ENCODE measurements at regions not wholly inside any gene's neighbourhood (a gene's known extent, or its start where the extent isn't known, plus 50 kb on each side); places are given as distances from the start of the nearest gene placed in this dataset.

DNA sequence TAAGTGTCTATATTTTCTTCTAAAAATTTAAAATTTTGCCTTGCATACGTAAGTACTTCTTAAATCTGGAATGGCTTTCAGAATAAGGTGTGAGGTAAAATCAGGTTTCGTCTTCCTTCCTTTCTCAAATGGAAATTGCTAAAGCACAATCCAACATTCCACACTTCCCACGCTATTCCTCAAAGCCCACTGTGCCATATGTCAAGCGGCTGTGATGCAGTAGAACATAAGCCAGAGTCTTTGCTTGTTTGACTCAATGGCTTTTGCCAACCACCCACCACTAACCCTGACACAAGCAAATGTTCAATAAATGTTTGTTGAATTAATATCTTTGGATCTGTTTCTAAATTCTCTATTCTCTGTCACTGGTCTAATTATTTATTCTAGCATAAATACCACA lies 1199.7 kb upstream of the TENM3 start:
- TF ChIP-seq CTCF (conservative IDR thresholded peaks at IDR 0.05) (no peak), ZFX (IDR thresholded peaks at IDR 0.05) (no peak)

Measured in C4-2B (cell line).